GM12878 (cell line): ENCODE measurements at regions not wholly inside any gene's neighbourhood (a gene's known extent, or its start where the extent isn't known, plus 50 kb on each side); places are given as distances from the start of the nearest gene placed in this dataset.

Source experiments
- FOXM1 ChIP-seq: IDR thresholded peaks from 2 replicates; pipeline ENCODE4 v1.6.1; 2012; ENCODE audit warnings: low read depth, mild to moderate bottlenecking, inconsistent platforms, low read length, moderate library complexity
- SREBF2 ChIP-seq: IDR thresholded peaks from 2 replicates; pipeline ENCODE4 v1.6.1; 2012; ENCODE audit warnings: mild to moderate bottlenecking, low read length

DNA sequence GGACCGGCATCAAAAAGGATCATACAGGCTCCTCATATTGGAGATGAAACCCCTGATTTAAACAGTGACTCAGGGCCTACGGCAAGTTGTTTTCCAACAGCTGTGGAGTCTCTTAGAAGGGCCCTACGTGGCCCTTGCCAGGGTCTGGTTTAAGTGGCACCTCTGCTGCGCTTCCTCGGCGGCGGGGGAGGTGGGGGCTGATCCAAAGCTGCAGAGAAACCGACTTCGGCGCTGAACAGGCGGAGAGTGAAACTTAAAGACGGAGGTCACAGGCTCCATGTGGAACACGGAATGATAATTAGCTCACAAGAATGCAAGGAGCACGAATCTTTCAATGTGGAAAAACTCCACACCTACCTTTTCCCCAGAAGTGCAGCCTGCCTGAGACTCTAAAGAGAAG lies 477.9 kb downstream of the TCERG1L start:
- TF ChIP-seq SREBF2 (no peak), FOXM1 (no peak)
